HG02678 (cell line): ENCODE measurements at regions not wholly inside any gene's neighbourhood (a gene's known extent, or its start where the extent isn't known, plus 50 kb on each side); places are given as distances from the start of the nearest gene placed in this dataset.
"Not testable (repeated sequence)": the region's sequence is repeated elsewhere in the genome, so short reads cannot be mapped to it uniquely, and the experiment has no call there.

Experiments used
- ATAC-seq: cut with Tn5 transposase; IDR thresholded peaks from one replicate; pipeline ENCODE4 v1.9.1; 2021; ENCODE audit warnings: mild to moderate bottlenecking, moderate library complexity; ENCODE audit not compliant: unreplicated experiment

- no peak for ATAC-seq
Measured at GRCh38 chr21:27391990-27392389, 425.1 kb upstream of the ADAMTS5 start.

- ATAC-seq, result no peak
Measured at GRCh38 chr21:27390384-27390783, 423.5 kb upstream of the ADAMTS5 start.

- no peak for ATAC-seq
Measured at GRCh38 chr21:27388825-27389224, 421.9 kb upstream of the ADAMTS5 start.

- no peak for ATAC-seq
Measured at GRCh38 chr21:27382404-27382803, 415.5 kb upstream of the ADAMTS5 start.

DNA sequence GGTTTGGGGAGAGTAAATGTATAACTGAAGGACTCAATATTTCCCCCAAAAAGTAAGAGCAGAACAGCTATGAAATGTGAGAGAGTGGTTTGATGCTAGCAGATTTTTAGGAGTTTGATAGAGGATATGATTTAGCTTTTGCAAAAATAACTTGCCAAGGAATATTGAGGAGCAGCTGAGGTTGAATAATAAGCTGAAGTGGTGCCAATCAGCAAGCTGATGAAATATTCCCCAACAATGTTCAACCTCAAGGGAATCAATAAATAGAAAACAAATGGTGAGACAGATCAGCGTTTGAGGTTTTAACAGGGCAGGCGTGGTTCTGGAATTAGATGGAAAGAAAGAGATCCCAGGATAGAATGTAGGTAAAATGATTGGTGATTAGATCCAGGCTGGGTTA lies 413.4 kb upstream of the ADAMTS5 start:
- no peak for ATAC-seq

GRCh38 chr21:27379354-27379753 lies 412.5 kb upstream of the ADAMTS5 start:
- no peak for ATAC-seq

- ATAC-seq, result no peak
Measured at GRCh38 chr21:27372381-27372780, 405.5 kb upstream of the ADAMTS5 start.

GRCh38 chr21:27371975-27372331 lies 405.1 kb upstream of the ADAMTS5 start:
- ATAC-seq, result no peak

GRCh38 chr21:27371115-27371974 lies 404.5 kb upstream of the ADAMTS5 start:
- no peak for ATAC-seq

- no peak for ATAC-seq
Measured at GRCh38 chr21:27369978-27370571, 403.2 kb upstream of the ADAMTS5 start.

- ATAC-seq, result no peak
Measured at GRCh38 chr21:27369234-27369633, 402.3 kb upstream of the ADAMTS5 start.

DNA sequence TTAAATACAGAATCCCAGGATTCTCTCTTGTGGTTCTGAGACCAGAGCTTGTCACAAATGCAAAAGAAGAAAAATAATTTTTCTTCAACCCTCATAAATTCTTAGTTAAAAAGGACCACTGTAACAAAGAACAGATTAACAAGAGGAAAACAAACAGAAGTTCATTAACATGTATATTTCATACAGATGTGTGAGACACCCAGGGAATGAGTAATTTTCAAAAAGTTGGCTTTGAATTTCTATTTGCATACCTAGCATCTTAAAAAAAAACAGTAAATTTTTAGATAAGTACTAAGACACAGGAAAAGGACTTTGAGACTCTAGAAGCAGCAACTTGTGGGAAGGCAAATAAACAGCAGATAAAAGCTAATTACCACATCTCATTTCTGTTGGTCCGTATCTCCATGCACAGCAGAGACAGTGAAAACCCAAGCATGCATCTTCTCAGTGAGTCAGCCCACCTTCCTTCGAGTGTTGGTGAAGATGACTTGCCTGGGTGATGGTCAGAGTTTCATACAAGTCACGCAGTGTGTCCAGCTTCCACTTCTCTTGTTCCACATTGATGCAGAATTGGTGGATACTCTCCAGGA lies 399.9 kb upstream of the ADAMTS5 start:
- ATAC-seq, result no peak

- no peak for ATAC-seq
Measured at GRCh38 chr21:27366036-27366435, 399.1 kb upstream of the ADAMTS5 start.

DNA sequence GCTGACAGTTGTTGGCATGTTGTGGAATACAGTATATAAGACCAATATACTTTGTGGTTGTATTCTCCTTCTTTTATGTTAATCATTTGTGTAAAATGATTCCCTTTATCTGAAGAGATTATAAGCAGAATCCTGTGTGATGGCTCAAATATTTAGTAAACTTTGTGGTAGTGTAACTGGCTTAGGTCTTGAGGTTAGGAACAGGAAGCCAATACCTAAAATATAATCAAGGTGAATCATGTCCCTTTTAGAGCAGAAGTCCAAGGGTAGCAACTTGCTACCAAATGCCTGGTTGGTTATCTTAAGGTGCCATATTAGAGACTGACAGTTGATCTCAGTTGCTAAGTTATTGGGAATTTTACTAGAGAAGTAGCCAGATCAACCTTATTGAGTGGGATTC lies 398.5 kb upstream of the ADAMTS5 start:
- ATAC-seq, result no peak

GRCh38 chr21:27363719-27364477 lies 397.0 kb upstream of the ADAMTS5 start:
- no peak for ATAC-seq

DNA sequence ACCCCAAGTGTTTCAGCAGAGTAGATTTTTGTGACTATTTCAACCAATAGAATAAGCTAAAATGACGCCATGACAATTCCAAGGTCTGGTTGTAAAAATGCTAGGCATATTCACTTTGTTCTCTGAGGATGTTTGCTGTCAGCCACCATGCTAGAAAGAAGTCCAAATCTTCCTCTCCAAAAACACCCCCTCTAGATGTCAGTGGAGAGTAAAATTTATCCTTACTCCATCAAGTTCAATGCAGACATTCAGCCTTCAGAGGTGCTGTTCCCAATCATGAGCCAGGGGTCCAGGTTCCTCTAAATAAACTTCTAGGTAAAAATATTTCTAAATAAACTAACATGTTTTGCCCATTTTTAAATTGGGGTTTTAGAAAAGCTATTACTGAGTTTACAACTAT lies 395.4 kb upstream of the ADAMTS5 start:
- ATAC-seq, result no peak

DNA sequence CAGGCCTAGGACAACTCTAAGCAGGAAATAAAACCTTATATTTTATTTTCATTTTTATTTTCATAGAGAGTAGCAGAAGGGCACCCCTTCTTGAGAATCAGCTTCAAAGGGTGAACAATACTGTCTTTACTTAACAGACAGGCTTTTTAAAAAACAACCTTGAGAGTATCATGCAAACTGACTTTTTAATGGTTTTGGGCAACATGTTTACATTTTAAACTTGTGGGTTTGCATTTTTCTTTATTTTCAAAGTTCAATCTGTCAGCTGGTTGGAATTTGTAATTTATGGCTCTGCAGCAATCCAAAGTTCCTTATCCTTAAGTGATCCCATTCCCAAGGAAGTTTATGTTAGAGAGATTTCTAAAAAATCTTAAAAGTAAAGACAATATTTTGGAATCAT lies 392.3 kb upstream of the ADAMTS5 start:
- ATAC-seq, result no peak

GRCh38 chr21:27352885-27353284 lies 386.0 kb upstream of the ADAMTS5 start:
- no peak for ATAC-seq

DNA sequence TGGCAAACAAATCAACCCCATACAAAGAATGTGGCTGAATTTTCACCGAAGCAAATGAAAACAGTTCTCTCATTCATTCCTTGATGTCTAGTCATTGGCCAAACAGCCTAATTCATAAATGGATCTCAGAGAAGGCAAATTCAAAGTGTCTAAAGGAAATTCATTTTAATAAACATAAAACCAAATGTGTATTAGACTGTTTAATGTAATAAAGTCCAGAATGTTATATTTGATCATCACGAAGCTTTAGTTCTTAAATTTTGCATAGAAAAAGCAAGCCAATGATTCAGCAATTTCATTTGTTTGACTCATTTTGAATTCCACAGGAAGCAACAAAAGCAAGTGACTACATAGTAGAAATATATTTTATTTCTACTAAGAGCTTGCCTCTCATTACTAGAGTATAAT lies 379.2 kb upstream of the ADAMTS5 start:
- ATAC-seq, result no peak

GRCh38 chr21:27339902-27340301 lies 373.0 kb upstream of the ADAMTS5 start:
- no peak for ATAC-seq

GRCh38 chr21:27338007-27338406 lies 371.1 kb upstream of the ADAMTS5 start:
- not testable (repeated sequence) for ATAC-seq
